ENCODE measurements at regions not wholly inside any gene's neighbourhood (a gene's known extent, or its start where the extent isn't known, plus 50 kb on each side); places are given as distances from the start of the nearest gene placed in this dataset.
"Not testable (repeated sequence)": the region's sequence is repeated elsewhere in the genome, so short reads cannot be mapped to it uniquely, and the experiment has no call there.

- TF ChIP-seq CTCF (conservative IDR thresholded peaks at IDR 0.05): no peak
- H3K27ac ChIP-seq: no peak overlapping the region
Measured at GRCh38 chr4:138866314-138866713, 149.3 kb upstream of the NOCT start.

GRCh38 chr4:138865765-138866164 is 149.8 kb upstream of the NOCT start:
- H3K27ac ChIP-seq: peak overlapping the region; percentile 60
- no peak for TF ChIP-seq CTCF (conservative IDR thresholded peaks at IDR 0.05)

- no peak for TF ChIP-seq CTCF (conservative IDR thresholded peaks at IDR 0.05)
- H3K27ac ChIP-seq: peak overlapping the region; percentile 60
Measured at GRCh38 chr4:138864961-138865720, 150.4 kb upstream of the NOCT start.

GRCh38 chr4:138863160-138863559 is 152.4 kb upstream of the NOCT start:
- no peak for TF ChIP-seq CTCF (conservative IDR thresholded peaks at IDR 0.05)
- H3K27ac ChIP-seq: no peak overlapping the region

GRCh38 chr4:138861135-138861534 is 154.4 kb upstream of the NOCT start:
- no peak for TF ChIP-seq CTCF (conservative IDR thresholded peaks at IDR 0.05)

GRCh38 chr4:138860357-138860756 is 155.2 kb upstream of the NOCT start:
- H3K27ac ChIP-seq: not testable (repeated sequence)

More at GRCh38 chr4:138861135-138861534, 154.4 kb upstream of the NOCT start:
- no peak overlapping the region for H3K27ac ChIP-seq

GRCh38 chr4:138859254-138859653 is 156.3 kb upstream of the NOCT start:
- H3K27ac ChIP-seq: no peak overlapping the region
- no peak for TF ChIP-seq CTCF (conservative IDR thresholded peaks at IDR 0.05)

GRCh38 chr4:138858419-138858818 is 157.2 kb upstream of the NOCT start:
- no peak for TF ChIP-seq CTCF (conservative IDR thresholded peaks at IDR 0.05)
- H3K27ac ChIP-seq: no peak overlapping the region

Data from VCaP (cell line).